ENCODE measurements at regions not wholly inside any gene's neighbourhood (a gene's known extent, or its start where the extent isn't known, plus 50 kb on each side); places are given as distances from the start of the nearest gene placed in this dataset.
A peak's percentile ranks its signal among the peaks of the same experiment; 100 is the strongest.

DNA sequence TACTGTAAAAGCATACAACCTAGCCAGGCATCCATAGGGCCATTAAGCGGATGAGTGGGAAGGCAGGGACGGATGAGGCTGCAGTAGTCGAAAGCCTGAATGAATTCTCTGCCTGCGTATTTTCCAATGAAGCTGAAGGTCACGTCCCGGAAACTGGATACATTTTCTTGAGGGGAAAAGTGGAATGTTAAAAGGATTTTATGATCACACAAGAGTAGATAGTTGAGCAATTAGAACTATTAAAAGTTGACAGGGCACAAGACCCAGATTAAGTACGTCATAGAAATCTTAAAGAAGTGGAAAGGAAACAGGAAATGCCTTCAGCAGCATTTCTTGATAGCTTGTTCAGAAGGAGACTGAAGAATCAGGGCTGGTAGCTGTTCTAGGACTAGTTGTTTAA lies 98.3 kb upstream of the CXXC4 start:
- Histone ChIP-seq H3K4me3 (ENCODE audit: extremely low read depth, insufficient read depth, low read length, poor library complexity, severe bottlenecking) (no peak overlapping the region), H3K4me1 (ENCODE audit: control insufficient read depth, insufficient read depth, low read length, poor library complexity, severe bottlenecking) (peaks cover 29% of the 10 kb centered on the region)
- WGBS, 2 experiments (ENCODE audit: insufficient coverage in 2 of 2) = 65 to 75% methylated on average over 4 to 7 of the region's 7 CpGs

DNA sequence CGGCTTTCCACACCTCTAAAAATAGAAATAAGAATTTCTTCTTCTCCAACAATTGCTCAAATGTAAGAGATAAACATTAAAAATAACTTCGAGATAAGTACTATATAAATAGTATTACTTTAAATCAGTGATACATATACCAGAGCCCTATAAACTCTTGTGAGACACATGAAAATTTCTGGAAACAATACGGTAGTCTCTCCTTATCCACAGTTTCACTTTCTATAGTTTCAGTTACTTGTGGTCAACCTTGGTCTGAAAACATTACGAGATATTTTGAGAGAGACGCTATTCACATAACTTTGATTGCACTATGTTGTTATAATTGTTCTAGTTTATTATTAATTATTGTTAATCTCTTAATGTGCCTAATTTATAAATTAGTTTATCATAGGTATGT lies 101.5 kb upstream of the CXXC4 start:
- Histone ChIP-seq H3K27ac (ENCODE audit: low read depth, low read length, severe bottlenecking) (no peak overlapping the region), H3K4me1 (ENCODE audit: control insufficient read depth, insufficient read depth, low read length, poor library complexity, severe bottlenecking) (peaks cover 24% of the 10 kb centered on the region), H3K36me3 (ENCODE audit: control insufficient read depth, insufficient read depth, low read length) (no peaks in the 10 kb centered on the region), H3K9me3 (ENCODE audit: control insufficient read depth, low read length) (no peaks in the 10 kb centered on the region), H3K4me3 (ENCODE audit: extremely low read depth, insufficient read depth, low read length, poor library complexity, severe bottlenecking) (no peak overlapping the region)
- 80 to 100% methylated on average over 1 of the region's 5 CpGs for WGBS, 2 experiments (ENCODE audit: insufficient coverage in 2 of 2)

More for the DNA sequence above, 98.3 kb upstream of the CXXC4 start:
- Histone ChIP-seq H3K27ac (ENCODE audit: low read depth, low read length, severe bottlenecking) (peak overlapping the region; percentile 92), H3K36me3 (ENCODE audit: control insufficient read depth, insufficient read depth, low read length) (no peaks in the 10 kb centered on the region), H3K9me3 (ENCODE audit: control insufficient read depth, low read length) (no peaks in the 10 kb centered on the region)

DNA sequence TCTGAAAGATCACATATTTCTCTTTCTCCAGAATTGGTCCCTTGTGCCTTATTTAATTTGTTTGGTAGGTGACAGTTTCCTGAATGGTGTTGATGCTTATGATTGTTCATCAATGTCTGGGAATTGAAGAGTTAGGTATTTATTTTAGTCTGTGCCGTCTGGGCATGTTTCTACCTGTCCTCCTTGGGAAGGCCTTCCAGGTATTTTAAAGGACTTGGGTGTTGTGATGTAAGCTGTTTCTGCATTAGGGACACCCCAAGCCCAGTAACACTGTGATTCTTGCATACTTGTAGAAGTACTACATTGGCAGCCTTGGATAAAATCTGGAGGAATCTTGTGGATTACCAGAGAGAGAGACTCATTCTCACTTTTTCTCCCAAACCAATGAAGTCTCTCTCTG lies 120.8 kb upstream of the CXXC4 start:
- H3K36me3 ChIP-seq (ENCODE audit: control insufficient read depth, insufficient read depth, low read length) = no peaks in the 10 kb centered on the region
- no peak overlapping the region for H3K27ac ChIP-seq (ENCODE audit: low read depth, low read length, severe bottlenecking)
- 100% methylated on average over 1 of the region's 1 CpG; no CpG with 5 or more reads in 1 of the 2 experiments for WGBS, 2 experiments (ENCODE audit: insufficient coverage in 2 of 2)

DNA sequence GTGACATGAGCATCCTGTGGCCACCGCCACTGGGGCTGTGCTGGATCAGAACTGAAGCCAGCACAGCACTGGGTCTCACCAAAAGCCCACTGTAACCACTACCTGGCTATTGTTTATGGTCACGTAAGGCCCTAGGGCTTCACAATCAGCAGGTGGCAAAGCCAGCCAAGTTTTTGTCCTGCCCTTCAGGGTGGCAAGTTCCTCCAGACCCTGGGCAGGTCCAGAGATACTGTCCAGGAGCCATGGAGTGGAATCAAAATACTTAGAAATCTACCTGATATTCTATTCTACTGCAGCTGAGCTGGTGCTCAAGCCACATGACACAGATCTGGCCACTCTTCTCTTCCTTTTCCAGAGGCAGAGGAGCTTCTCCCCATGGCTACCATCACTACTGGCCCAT lies 121.2 kb upstream of the CXXC4 start:
- H3K9me3 ChIP-seq (ENCODE audit: control insufficient read depth, low read length) = no peaks in the 10 kb centered on the region
- no peak overlapping the region for H3K4me3 ChIP-seq (ENCODE audit: extremely low read depth, insufficient read depth, low read length, poor library complexity, severe bottlenecking)
- H3K27ac ChIP-seq (ENCODE audit: low read depth, low read length, severe bottlenecking) = no peak overlapping the region
- H3K4me1 ChIP-seq (ENCODE audit: control insufficient read depth, insufficient read depth, low read length, poor library complexity, severe bottlenecking) = no peaks in the 10 kb centered on the region
- H3K36me3 ChIP-seq (ENCODE audit: control insufficient read depth, insufficient read depth, low read length) = no peaks in the 10 kb centered on the region
- WGBS, 2 experiments (ENCODE audit: insufficient coverage in 2 of 2) = 100% methylated on average over 2 of the region's 2 CpGs

More for the DNA sequence above, 120.8 kb upstream of the CXXC4 start:
- no peaks in the 10 kb centered on the region for H3K4me1 ChIP-seq (ENCODE audit: control insufficient read depth, insufficient read depth, low read length, poor library complexity, severe bottlenecking)
- H3K4me3 ChIP-seq (ENCODE audit: extremely low read depth, insufficient read depth, low read length, poor library complexity, severe bottlenecking) = no peak overlapping the region
- H3K9me3 ChIP-seq (ENCODE audit: control insufficient read depth, low read length) = no peaks in the 10 kb centered on the region

DNA sequence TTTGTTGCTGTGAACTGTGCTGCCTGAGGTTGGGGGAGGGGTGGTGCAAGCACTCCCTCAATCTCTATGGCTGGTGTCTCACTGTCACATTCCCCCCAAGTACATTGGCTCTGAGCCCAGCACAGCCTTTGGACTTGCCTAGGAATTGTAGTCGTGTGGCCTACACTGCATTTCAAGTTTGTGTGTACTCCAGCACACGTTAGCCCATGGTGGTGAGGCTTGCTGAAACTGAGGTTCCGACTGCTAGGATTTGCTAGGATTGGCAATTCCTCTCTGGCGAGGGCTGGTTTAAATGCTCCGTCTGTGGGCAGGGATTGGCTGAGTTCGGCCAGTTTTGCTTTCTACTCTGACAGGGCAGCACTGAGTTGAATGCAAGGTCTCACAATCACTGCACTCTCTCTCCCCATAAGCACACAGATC lies 121.7 kb upstream of the CXXC4 start:
- Histone ChIP-seq H3K36me3 (ENCODE audit: control insufficient read depth, insufficient read depth, low read length) (no peaks in the 10 kb centered on the region), H3K9me3 (ENCODE audit: control insufficient read depth, low read length) (no peaks in the 10 kb centered on the region), H3K27ac (ENCODE audit: low read depth, low read length, severe bottlenecking) (no peak overlapping the region), H3K4me1 (ENCODE audit: control insufficient read depth, insufficient read depth, low read length, poor library complexity, severe bottlenecking) (no peaks in the 10 kb centered on the region), H3K4me3 (ENCODE audit: extremely low read depth, insufficient read depth, low read length, poor library complexity, severe bottlenecking) (no peak overlapping the region)
- 31 to 78% methylated on average over 2 to 6 of the region's 6 CpGs for WGBS, 2 experiments (ENCODE audit: insufficient coverage in 2 of 2)

DNA sequence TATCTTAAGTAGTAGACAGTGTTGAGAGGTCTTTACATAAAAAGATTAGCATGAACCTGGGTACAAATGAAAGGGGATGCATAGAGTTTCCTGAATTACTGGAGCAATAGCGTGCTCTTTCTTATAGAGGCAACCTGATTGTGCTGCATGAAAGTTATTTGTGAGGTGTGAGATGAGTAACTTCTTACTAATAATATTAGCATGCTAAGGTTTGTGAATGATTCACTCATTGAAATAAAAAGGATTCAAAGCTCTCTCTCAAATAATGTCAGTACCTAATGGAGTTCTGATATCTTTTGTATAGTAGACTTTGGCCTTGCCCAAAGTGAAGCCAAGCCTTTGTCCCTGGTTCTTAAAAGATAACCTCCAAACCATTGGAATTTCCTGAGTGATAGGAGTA lies 131.0 kb upstream of the CXXC4 start:
- 100% methylated on average over 1 of the region's 1 CpG; no CpG with 5 or more reads in 1 of the 2 experiments for WGBS, 2 experiments (ENCODE audit: insufficient coverage in 2 of 2)
- Histone ChIP-seq H3K27ac (ENCODE audit: low read depth, low read length, severe bottlenecking) (no peak overlapping the region), H3K4me1 (ENCODE audit: control insufficient read depth, insufficient read depth, low read length, poor library complexity, severe bottlenecking) (no peaks in the 10 kb centered on the region), H3K4me3 (ENCODE audit: extremely low read depth, insufficient read depth, low read length, poor library complexity, severe bottlenecking) (no peak overlapping the region), H3K9me3 (ENCODE audit: control insufficient read depth, low read length) (no peaks in the 10 kb centered on the region), H3K36me3 (ENCODE audit: control insufficient read depth, insufficient read depth, low read length) (no peaks in the 10 kb centered on the region)

DNA sequence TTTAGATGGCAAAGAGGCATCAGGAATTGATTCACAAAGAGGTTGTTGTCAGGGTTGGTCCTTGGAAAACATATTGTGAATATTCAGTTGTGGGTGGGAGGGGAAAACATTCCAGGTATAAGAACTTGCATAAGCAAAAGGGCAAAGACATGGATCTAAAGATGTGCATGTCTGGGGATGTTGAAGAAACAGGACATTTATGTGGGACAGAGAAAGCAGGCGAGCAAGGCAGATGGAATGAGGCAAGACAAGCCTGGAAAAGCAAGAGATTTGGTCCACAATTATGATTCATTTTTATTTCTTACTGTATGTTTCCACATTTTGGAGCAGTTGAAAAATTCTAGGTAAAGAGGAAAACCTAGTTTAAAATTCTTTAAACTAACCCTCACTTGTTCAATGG lies 134.9 kb upstream of the CXXC4 start:
- no peak overlapping the region for H3K4me3 ChIP-seq (ENCODE audit: extremely low read depth, insufficient read depth, low read length, poor library complexity, severe bottlenecking)
- H3K9me3 ChIP-seq (ENCODE audit: control insufficient read depth, low read length) = no peaks in the 10 kb centered on the region
- no peaks in the 10 kb centered on the region for H3K4me1 ChIP-seq (ENCODE audit: control insufficient read depth, insufficient read depth, low read length, poor library complexity, severe bottlenecking)
- no peak overlapping the region for H3K27ac ChIP-seq (ENCODE audit: low read depth, low read length, severe bottlenecking)
- no CpG with 5 or more reads among the region's 1 CpG for WGBS, 2 experiments (ENCODE audit: insufficient coverage in 2 of 2)
- H3K36me3 ChIP-seq (ENCODE audit: control insufficient read depth, insufficient read depth, low read length) = no peaks in the 10 kb centered on the region

DNA sequence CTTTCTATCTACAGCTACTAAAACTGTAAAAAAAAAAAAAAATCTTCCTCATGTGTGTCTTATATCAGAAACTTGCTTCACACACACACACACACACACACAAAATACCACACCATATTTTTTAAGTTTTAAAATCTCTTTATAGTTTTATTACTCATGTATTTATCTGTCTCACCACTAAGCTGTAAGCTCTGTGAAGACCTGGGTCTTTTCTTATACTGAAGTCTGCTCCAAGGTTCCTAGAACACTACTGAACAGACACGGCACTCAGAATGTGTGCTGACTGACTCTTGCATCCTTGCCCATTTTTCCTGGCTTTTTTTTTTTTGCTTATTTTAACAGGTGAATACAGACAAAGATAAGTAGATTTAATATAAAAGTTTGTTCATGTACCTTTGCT lies 135.6 kb upstream of the CXXC4 start:
- no peaks in the 10 kb centered on the region for H3K9me3 ChIP-seq (ENCODE audit: control insufficient read depth, low read length)
- H3K4me3 ChIP-seq (ENCODE audit: extremely low read depth, insufficient read depth, low read length, poor library complexity, severe bottlenecking) = no peak overlapping the region
- no peaks in the 10 kb centered on the region for H3K4me1 ChIP-seq (ENCODE audit: control insufficient read depth, insufficient read depth, low read length, poor library complexity, severe bottlenecking)
- WGBS, 2 experiments (ENCODE audit: insufficient coverage in 2 of 2) = 100% methylated on average over 1 of the region's 1 CpG
- H3K36me3 ChIP-seq (ENCODE audit: control insufficient read depth, insufficient read depth, low read length) = no peaks in the 10 kb centered on the region
- no peak overlapping the region for H3K27ac ChIP-seq (ENCODE audit: low read depth, low read length, severe bottlenecking)

DNA sequence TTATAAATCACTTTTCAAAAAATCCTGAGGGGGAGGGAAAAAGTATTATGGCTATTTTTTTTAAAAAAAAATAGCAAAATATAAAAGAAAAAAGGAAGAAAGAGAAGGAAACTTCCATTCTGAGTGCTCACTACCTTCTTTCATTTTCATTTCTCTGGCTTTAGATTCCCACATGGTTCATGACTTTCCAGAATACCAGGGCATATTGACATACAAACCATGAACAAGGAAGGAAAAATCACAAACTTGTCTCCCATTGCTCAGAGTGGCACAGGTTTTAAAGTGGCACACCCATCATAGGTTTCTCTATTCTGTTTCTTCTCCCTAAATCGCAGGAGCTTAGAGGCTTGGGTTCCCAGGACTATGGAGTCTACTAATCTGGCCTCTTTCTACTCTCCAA lies 136.3 kb upstream of the CXXC4 start:
- H3K4me3 ChIP-seq (ENCODE audit: extremely low read depth, insufficient read depth, low read length, poor library complexity, severe bottlenecking) = no peak overlapping the region
- H3K36me3 ChIP-seq (ENCODE audit: control insufficient read depth, insufficient read depth, low read length) = no peaks in the 10 kb centered on the region
- no peaks in the 10 kb centered on the region for H3K4me1 ChIP-seq (ENCODE audit: control insufficient read depth, insufficient read depth, low read length, poor library complexity, severe bottlenecking)
- no CpG with 5 or more reads among the region's 1 CpG for WGBS, 2 experiments (ENCODE audit: insufficient coverage in 2 of 2)
- no peaks in the 10 kb centered on the region for H3K9me3 ChIP-seq (ENCODE audit: control insufficient read depth, low read length)
- H3K27ac ChIP-seq (ENCODE audit: low read depth, low read length, severe bottlenecking) = no peak overlapping the region

DNA sequence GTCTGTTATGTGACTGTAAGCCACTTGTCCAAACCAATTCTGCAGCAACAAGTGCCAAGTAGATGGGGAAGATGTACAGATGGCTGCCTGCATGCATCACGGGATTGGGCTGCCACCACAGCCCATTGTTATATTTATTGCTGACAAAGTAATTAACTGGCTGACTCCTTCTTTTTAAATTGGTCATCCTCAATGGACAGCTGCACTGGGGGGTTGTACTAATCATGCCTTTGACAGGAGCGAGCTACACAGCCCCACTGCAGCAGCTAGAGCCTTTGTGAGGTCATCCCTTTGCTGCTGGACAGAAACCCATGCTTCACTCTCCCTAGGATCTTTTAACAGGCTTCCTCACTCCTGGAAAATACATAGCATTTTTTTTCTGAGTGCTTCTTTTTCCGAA lies 146.7 kb upstream of the CXXC4 start:
- H3K36me3 ChIP-seq (ENCODE audit: control insufficient read depth, insufficient read depth, low read length) = no peaks in the 10 kb centered on the region
- no peaks in the 10 kb centered on the region for H3K4me1 ChIP-seq (ENCODE audit: control insufficient read depth, insufficient read depth, low read length, poor library complexity, severe bottlenecking)
- no peaks in the 10 kb centered on the region for H3K9me3 ChIP-seq (ENCODE audit: control insufficient read depth, low read length)
- 83 to 95% methylated on average over 1 to 2 of the region's 3 CpGs for WGBS, 2 experiments (ENCODE audit: insufficient coverage in 2 of 2)
- H3K27ac ChIP-seq (ENCODE audit: low read depth, low read length, severe bottlenecking) = no peak overlapping the region
- H3K4me3 ChIP-seq (ENCODE audit: extremely low read depth, insufficient read depth, low read length, poor library complexity, severe bottlenecking) = no peak overlapping the region

DNA sequence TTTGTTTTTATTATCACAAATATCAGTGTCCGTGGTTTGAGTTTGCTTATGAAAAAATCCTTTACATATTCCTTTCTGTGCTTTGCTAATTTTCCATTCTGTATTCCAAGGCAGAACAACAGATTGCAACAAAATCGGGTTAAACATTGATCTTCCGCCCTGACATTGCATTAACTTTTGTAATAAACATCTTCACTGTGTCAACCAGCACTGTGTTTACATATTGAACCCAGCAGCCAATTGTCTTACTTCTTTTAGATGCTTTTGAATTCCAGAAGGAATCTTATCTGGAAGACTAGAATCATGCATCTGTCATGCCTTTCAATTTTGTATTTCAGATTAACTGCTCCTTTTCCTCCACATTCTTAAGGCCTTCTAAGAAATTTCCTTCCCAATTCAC lies 147.8 kb upstream of the CXXC4 start:
- Histone ChIP-seq H3K4me1 (ENCODE audit: control insufficient read depth, insufficient read depth, low read length, poor library complexity, severe bottlenecking) (no peaks in the 10 kb centered on the region), H3K36me3 (ENCODE audit: control insufficient read depth, insufficient read depth, low read length) (no peaks in the 10 kb centered on the region), H3K4me3 (ENCODE audit: extremely low read depth, insufficient read depth, low read length, poor library complexity, severe bottlenecking) (no peak overlapping the region), H3K9me3 (ENCODE audit: control insufficient read depth, low read length) (no peaks in the 10 kb centered on the region), H3K27ac (ENCODE audit: low read depth, low read length, severe bottlenecking) (no peak overlapping the region)
- WGBS, 2 experiments (ENCODE audit: insufficient coverage in 2 of 2) = 90 to 92% methylated on average over 2 of the region's 3 CpGs
